Keratinocyte (primary cell): ENCODE measurements at regions not wholly inside any gene's neighbourhood (a gene's known extent, or its start where the extent isn't known, plus 50 kb on each side); places are given as distances from the start of the nearest gene placed in this dataset.

ENCODE experiments used
- DNase-seq: peaks from one replicate; pipeline ENCODE4 v3.0.0-alpha.2; 2011; ENCODE audit warnings: low read depth, missing footprints, low spot score
- FAIRE-seq: peaks from 2 replicates; lab custom pipeline; 2011; peaks lifted over from hg19 to GRCh38; lab: Jason Lieb, UNC
- H2AFZ ChIP-seq: 2 replicates; pipeline ENCODE4 v1.6.0; 2012; ENCODE audit warnings: low read length, control low read depth, inconsistent platforms; ENCODE audit not compliant: control insufficient read depth
- H3K27ac ChIP-seq: 2 replicates; pipeline ENCODE4 v1.5.1; 2011; ENCODE audit warnings: low read length; ENCODE audit not compliant: control insufficient read depth, insufficient read depth
- H3K27me3 ChIP-seq: 3 replicates; pipeline ENCODE4 v1.6.0; 2011; ENCODE audit warnings: low read length; ENCODE audit not compliant: control insufficient read depth, insufficient read depth; ENCODE audit errors: extremely low read depth
- H3K36me3 ChIP-seq, 2 experiments: 2 replicates in 1 of 2; 3 replicates in 1 of 2; pipeline ENCODE4 v1.5.1; 2011; ENCODE audit warnings: low read length in 2 of 2, mild to moderate bottlenecking in 1 of 2; ENCODE audit not compliant: control insufficient read depth in 2 of 2, insufficient read depth in 2 of 2; ENCODE audit errors: extremely low read depth in 1 of 2
- H3K4me1 ChIP-seq: 3 replicates; pipeline ENCODE4 v1.5.1; 2011; ENCODE audit warnings: low read length; ENCODE audit not compliant: control insufficient read depth, insufficient read depth; ENCODE audit errors: extremely low read depth
- H3K4me2 ChIP-seq: 3 replicates; pipeline ENCODE4 v1.6.0; 2011; ENCODE audit warnings: low read depth, low read length; ENCODE audit not compliant: control insufficient read depth, insufficient read depth; ENCODE audit errors: extremely low read depth
- H3K4me3 ChIP-seq, 3 experiments: fragments of 200-600 bp in 1 of 3; sonication (generic) in 1 of 3; 2 replicates in 2 of 3; 3 replicates in 1 of 3; pipeline ENCODE4 v1.5.1; 2011 to 2016; ENCODE audit warnings: low read length in 3 of 3, mild to moderate bottlenecking in 3 of 3, control low read depth in 2 of 3, inconsistent platforms in 1 of 3, low read depth in 1 of 3, mixed read lengths in 1 of 3, mixed run types in 1 of 3, moderate library complexity in 1 of 3; ENCODE audit not compliant: control insufficient read depth in 2 of 3, insufficient read depth in 2 of 3; ENCODE audit errors: extremely low read depth in 1 of 3
- H3K79me2 ChIP-seq: 2 replicates; pipeline ENCODE4 v1.6.0; 2012; ENCODE audit warnings: low read length; ENCODE audit not compliant: control insufficient read depth, insufficient read depth
- H3K9ac ChIP-seq: 3 replicates; pipeline ENCODE4 v1.6.0; 2011; ENCODE audit warnings: low read length; ENCODE audit not compliant: control insufficient read depth, insufficient read depth; ENCODE audit errors: extremely low read depth
- H3K9me1 ChIP-seq: 3 replicates; pipeline ENCODE4 v1.6.0; 2011; ENCODE audit warnings: low read length; ENCODE audit not compliant: control insufficient read depth, insufficient read depth; ENCODE audit errors: extremely low read depth
- H3K9me3 ChIP-seq: 2 replicates; pipeline ENCODE4 v1.5.1; 2012; ENCODE audit warnings: low read depth, low read length; ENCODE audit not compliant: control insufficient read depth
- H4K20me1 ChIP-seq: 3 replicates; pipeline ENCODE4 v1.6.0; 2011; ENCODE audit warnings: low read length; ENCODE audit not compliant: control insufficient read depth, insufficient read depth; ENCODE audit errors: extremely low read depth
- EZH2 ChIP-seq: IDR thresholded peaks from one replicate; pipeline ENCODE4 v1.6.1; 2012; ENCODE audit warnings: inconsistent platforms, mild to moderate bottlenecking, low read length, moderate library complexity
- dilution Hi-C: fragments of 300-500 bp; cut with MboI; formaldehyde crosslinking; loops from one replicate; pipeline ENCODE4 v1.7.0; 2020; ENCODE audit warnings: low sequenced_read_pairs; ENCODE audit not compliant: extremely low pct_ligation_motif_present
- TF ChIP-seq, protein P1 (sequence below), 3 experiments: IDR thresholded peaks in 1 of 3; conservative IDR thresholded peaks in 1 of 3; optimal IDR thresholded peaks in 1 of 3; 2 replicates in 2 of 3; 3 replicates in 1 of 3; pipeline versions ENCODE3 to v1.5.1; 2011; ENCODE audit warnings: low read length in 3 of 3, mild to moderate bottlenecking in 3 of 3, moderate library complexity in 2 of 3, control low read depth in 1 of 3, inconsistent platforms in 1 of 3; ENCODE audit not compliant: insufficient read depth in 2 of 3; ENCODE audit errors: extremely low read depth in 1 of 3

DNA sequence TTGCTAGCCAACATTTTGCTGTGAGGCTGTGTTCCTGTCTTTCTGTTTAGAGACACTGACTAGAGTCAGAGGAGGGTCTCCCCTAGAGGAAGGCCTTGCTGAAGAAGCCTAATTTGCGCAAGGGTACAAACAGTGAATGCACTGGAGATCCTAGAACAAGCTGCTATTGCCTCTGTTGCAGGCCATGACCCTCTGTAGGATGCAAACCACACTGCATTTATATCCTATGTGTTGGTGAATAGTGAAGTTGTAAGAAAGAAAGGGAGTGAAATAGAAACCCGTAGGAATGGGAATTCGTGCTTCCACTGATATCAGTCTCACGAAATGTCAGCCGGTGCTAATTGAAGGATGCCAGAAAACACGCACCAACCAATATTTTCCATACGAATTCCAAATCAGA lies 88.2 kb downstream of the GJA1 start:
- TF ChIP-seq, protein P1, sequence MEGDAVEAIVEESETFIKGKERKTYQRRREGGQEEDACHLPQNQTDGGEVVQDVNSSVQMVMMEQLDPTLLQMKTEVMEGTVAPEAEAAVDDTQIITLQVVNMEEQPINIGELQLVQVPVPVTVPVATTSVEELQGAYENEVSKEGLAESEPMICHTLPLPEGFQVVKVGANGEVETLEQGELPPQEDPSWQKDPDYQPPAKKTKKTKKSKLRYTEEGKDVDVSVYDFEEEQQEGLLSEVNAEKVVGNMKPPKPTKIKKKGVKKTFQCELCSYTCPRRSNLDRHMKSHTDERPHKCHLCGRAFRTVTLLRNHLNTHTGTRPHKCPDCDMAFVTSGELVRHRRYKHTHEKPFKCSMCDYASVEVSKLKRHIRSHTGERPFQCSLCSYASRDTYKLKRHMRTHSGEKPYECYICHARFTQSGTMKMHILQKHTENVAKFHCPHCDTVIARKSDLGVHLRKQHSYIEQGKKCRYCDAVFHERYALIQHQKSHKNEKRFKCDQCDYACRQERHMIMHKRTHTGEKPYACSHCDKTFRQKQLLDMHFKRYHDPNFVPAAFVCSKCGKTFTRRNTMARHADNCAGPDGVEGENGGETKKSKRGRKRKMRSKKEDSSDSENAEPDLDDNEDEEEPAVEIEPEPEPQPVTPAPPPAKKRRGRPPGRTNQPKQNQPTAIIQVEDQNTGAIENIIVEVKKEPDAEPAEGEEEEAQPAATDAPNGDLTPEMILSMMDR (optimal IDR thresholded peaks at IDR 0.05 in 1 of 3, IDR thresholded peaks at IDR 0.05 in 1 of 3, conservative IDR thresholded peaks at IDR 0.05 in 1 of 3; ENCODE audit: extremely low read depth in 1 of 3, insufficient read depth in 2 of 3, low read length in 3 of 3), result no peak
- TF ChIP-seq EZH2, result no peak
- DNase-seq (no peak), FAIRE-seq (no peak)
- Histone ChIP-seq H3K9me1 (no peaks in the 10 kb centered on the region), H3K27me3 (no peaks in the 10 kb centered on the region), H3K4me1 (peaks cover 13% of the 10 kb centered on the region), H2AFZ (no peak overlapping the region), H3K27ac (no peak overlapping the region), H3K9ac (no peak overlapping the region), H3K4me3 (no peak overlapping the region), H3K79me2 (no peaks in the 10 kb centered on the region), H3K4me2 (no peak overlapping the region), H3K36me3 (no peaks in the 10 kb centered on the region), H4K20me1 (no peaks in the 10 kb centered on the region), H3K9me3 (no peaks in the 10 kb centered on the region)
- dilution Hi-C loops, result no loop called here

DNA sequence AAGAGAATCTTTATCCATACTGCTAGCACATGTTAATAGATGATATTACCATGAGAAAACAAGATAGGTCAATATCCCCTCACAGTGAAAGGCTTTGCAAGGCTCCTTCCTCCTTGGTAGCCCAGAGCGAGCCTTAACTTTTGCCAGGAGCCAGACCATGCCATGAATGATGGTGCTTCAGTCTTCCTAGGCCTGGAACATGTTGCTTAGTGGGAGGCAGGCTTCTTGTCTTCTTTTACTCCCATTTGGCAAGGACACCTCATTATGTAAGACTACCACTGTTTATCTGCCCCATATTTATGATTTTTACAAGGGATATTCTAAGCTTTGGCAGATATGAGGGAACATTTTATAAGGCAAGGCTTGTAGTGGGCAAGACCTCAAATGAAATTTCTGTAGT lies 90.8 kb downstream of the GJA1 start:
- Histone ChIP-seq H3K79me2 (no peaks in the 10 kb centered on the region), H3K9me1 (no peaks in the 10 kb centered on the region), H3K4me2 (no peak overlapping the region), H3K4me1 (peaks cover 13% of the 10 kb centered on the region), H3K9ac (no peak overlapping the region), H4K20me1 (no peaks in the 10 kb centered on the region), H3K9me3 (no peaks in the 10 kb centered on the region), H3K36me3 (no peaks in the 10 kb centered on the region), H2AFZ (no peak overlapping the region), H3K4me3 (no peak overlapping the region), H3K27ac (no peak overlapping the region), H3K27me3 (no peaks in the 10 kb centered on the region)
- FAIRE-seq (no peak), DNase-seq (no peak)
- dilution Hi-C loops, result no loop called here
- TF ChIP-seq, protein P1 (optimal IDR thresholded peaks at IDR 0.05 in 1 of 3, IDR thresholded peaks at IDR 0.05 in 1 of 3, conservative IDR thresholded peaks at IDR 0.05 in 1 of 3; ENCODE audit: extremely low read depth in 1 of 3, insufficient read depth in 2 of 3, low read length in 3 of 3), result no peak
- no peak for TF ChIP-seq EZH2
